SHP77 treated with DMSO at 0.1 percent for 48 hours (cell line): ENCODE measurements at regions not wholly inside any gene's neighbourhood (a gene's known extent, or its start where the extent isn't known, plus 50 kb on each side); places are given as distances from the start of the nearest gene placed in this dataset.
"Not testable (repeated sequence)": the region's sequence is repeated elsewhere in the genome, so short reads cannot be mapped to it uniquely, and the experiment has no call there.

Experiments used
- DNase-seq: peaks from one replicate; lab custom pipeline; 2025; lab: John Stamatoyannopoulos, UW

GRCh38 chr13:26888632-26889031, 128.0 kb upstream of the GPR12 start:
- no peak for DNase-seq

- DNase-seq, result no peak
Observed at GRCh38 chr13:26887594-26887993, 127.0 kb upstream of the GPR12 start.

DNA sequence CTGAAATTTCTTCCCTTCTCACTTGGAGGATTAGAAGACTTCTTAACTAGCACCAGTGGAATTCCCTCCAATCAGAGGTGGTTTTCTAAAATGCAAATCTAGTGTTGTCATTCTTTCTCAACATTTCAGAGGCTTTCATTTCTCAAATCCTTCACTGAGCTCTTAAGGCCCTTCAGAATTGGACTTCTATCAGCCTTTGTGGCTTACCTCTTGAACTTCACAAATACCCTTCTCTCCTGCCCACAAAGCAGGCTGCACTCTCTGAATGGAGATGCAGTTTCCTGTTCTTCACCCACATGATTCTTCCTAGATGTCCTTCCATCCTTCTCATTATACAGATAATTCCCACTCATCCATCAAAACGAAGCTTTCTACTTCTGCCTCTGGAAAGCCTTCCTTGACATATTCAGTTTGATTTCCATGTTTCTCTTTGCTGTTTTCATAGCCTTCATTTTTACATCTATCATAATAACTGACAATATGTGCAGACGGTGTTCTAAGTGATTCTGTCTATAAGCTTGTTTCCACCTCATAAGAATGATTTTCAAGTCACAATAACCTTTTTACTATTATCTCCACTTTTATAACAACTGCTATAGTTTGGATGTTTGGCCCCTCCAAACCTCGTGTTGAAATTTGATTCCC, 123.1 kb upstream of the GPR12 start:
- no peak for DNase-seq

DNA sequence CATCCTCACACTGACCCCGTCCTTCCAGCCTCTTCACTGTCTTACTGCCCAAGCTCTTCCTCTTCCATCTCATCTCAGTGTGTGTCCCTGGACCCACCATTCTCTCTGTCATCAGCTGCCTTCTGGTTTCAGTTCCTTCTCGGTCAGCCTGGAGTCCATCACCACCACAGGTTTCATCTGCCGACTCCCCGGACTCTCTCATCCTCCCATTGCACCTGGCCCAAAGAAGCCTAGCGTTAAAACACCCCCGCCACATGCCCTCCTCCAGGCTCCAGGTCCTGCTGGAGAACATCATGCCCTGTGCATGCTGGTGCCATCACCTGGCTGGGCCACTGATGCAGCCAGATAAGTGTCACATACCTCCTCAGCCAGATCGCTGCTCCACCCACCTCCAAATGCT, 122.1 kb upstream of the GPR12 start:
- no peak for DNase-seq

DNA sequence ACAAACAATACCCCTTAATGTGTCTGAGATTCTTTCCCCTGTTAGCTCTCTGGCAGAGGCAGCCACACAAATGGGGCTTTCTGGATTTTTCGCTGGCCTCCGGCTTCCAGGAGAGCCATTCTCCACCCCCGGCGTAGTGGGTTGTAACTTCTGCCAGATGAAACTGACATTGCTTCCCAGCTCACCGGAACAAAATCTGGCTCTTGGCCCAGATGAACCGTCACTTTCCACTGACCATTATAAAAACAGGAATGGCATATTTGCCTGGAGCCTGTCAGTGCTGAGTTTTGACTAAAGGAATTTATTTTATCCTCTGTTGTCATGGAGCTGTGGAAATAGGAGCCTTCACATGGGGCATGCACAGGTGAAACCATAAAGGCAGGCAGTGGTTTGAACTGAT, 120.6 kb upstream of the GPR12 start:
- no peak for DNase-seq

DNA sequence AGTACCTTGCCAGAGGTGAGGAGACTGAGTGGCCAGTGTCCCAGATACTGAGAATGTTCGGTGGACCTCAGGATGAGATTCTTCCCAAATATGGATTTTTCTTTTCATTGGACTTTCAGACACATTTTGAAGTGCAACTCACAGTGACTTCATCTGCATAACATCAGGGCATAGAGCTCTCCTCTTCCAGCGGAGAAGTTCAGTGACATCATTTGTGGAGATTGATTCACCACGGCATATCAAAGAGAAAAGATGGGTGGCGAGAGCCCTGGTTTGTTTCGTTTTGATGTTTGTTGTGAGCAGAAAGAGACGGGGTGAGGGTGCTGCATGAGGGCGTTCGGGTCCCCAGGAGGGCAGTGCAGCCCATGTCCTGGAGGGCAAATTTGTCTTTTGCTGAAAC, 120.1 kb upstream of the GPR12 start:
- DNase-seq, result no peak

GRCh38 chr13:26878438-26878837, 117.9 kb upstream of the GPR12 start:
- DNase-seq, result no peak

DNA sequence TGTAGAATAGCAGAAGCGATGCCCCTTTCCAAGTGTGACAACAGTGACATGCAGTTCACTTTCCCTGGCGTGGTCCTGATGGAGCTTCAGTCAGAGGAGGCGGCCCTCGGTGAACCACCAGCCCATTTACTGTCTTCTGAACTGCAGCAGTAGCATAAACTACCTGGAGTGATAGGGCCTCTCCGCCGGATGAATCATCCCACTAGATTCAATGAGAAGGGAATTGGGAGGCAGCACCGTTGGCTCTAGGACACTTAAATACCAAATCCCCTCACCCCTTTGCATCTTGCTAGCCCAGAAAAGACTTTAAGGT, 112.8 kb upstream of the GPR12 start:
- DNase-seq, result no peak

GRCh38 chr13:26872525-26873385, 112.2 kb upstream of the GPR12 start:
- DNase-seq, result no peak

GRCh38 chr13:26867451-26868091, 107.0 kb upstream of the GPR12 start:
- no peak for DNase-seq

GRCh38 chr13:26864576-26864975, 104.0 kb upstream of the GPR12 start:
- DNase-seq, result no peak

GRCh38 chr13:26861941-26862340, 101.4 kb upstream of the GPR12 start:
- DNase-seq, result no peak

DNA sequence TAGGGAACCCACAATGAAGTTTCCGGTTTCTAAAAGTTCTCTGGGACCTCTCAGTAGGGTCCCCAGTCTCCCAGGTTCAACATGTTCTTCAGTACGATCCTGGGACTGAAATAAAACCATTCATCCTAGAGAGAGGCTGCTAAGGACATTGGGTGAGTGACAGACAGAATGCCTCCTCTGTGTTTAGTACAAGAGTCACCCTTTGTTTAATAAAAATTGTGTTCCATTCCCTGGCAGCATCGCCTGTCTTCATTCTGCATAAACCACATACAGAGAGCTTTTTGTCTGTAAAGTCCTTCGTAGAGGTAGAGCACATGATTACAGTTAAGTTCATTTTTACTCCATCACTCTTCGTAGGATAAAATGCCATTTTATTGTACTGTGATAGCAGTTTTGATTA, 95.3 kb upstream of the GPR12 start:
- DNase-seq, result no peak

DNA sequence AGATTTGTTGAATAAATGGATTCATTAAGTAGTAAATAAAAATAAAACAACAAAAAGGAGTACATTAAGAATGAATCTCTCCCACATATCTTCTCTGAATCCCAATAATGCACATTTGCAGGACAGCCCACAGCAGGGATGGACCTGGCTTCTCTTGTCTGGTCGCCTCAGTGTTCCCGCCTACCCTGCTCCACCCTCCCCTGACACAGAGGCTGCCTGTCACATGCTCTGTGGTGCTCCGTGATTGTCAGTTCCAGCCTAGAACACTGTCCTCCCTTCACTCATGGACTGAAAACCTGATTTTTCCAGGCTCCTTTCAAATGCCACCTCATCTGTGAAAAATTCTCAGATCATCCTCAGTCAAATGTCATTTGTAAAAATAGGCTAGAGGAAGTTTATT, 94.5 kb upstream of the GPR12 start:
- no peak for DNase-seq

GRCh38 chr13:26853323-26853722, 92.7 kb upstream of the GPR12 start:
- DNase-seq, result no peak

DNA sequence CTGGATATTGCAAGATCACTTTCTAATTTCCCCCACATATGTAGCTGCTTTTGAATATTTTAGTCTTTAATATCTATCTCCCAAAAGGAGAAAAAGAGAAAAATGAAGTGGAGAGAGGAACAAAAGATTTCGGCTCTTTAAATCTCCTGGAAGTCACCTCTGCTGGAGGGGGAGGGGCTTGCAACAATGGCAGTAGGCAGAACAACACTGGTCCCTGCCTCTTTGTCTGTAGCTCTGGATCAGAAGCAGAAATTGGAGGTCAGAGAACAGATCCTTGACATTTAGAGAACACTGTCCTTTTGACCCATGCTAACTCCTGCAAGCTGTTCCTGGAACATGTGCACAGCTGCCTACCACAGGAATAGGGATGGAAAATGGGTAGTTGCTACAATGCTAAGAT, 86.7 kb upstream of the GPR12 start:
- no peak for DNase-seq

DNA sequence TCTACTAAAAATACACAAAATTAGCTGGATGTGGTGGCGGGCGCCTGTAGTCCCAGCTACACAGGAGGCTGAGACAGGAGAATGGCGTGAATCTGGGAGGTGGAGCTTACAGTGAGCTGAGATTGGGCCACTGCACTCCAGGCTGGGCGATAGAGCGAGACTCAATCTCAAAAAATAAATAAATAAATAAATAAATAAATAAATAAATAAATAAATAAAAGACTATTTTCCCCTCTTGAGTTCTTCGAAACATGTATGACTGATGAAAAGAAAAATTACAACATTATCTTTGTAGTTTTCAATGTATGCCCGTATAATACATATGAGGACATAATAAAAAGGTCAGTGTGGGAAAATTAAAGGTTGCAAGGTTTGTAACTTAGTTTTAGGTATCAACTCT, 84.5 kb upstream of the GPR12 start:
- DNase-seq, result not testable (repeated sequence)

DNA sequence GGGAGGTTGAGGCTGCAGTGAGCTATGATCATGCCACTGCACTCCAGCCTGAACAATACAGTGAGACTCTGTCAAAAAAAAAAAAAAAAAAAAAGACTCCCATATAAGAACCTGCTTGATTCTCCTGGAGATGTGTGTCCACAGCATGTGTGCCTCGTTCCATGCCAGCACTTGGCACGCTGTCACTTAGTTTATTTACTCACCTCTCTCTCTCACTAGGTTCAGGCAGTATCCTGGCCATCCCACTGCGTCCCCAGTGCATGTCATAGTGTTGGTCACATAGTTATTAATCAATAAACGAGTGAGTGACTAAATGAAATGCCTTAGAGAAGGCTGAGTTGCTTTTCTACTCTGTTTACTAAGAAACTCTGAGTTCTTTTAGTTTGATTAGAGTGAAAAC, 79.1 kb upstream of the GPR12 start:
- DNase-seq, result no peak

- no peak for DNase-seq
Observed at GRCh38 chr13:26838821-26839220, 78.2 kb upstream of the GPR12 start.

GRCh38 chr13:26837997-26838396, 77.4 kb upstream of the GPR12 start:
- DNase-seq, result no peak

- DNase-seq, result no peak
Observed at GRCh38 chr13:26837102-26837501, 76.5 kb upstream of the GPR12 start.

DNA sequence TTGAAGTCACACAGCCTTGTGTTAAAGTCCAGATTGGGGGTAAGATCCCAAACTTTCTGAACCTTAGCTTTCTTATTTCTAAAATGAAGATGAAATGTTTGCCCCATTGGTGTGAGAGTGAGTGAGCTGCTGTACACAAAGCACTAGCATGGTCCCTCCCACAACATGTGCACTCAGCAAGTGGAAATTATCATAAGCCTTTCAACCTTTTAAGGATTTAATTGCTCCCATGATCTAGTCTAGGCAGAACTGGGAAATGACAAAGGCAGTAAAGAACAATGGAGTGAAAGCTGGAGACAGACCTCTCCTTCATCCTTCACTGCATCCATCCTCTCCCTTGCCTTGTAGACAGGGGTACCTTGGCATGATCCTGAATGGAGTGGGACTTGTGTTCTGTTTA, 76.0 kb upstream of the GPR12 start:
- DNase-seq, result no peak

DNA sequence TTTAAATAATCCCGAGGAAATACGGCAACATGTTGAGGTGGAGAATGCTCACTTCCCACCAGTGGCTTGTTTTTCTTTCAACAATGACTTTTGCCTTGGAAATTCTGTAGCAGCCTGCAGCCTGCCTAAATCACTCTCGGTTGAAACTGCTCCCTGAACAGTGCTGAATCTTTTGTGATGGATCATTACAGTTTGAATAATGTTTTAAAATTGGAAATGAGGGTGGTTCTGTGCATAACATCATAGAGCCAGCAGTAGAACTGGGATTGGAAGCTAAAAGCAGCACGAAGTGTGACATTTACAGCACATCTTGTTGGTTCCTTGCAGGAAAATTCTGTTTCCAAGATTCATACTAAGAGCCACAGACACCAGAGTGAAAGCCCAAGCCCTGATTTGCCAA, 74.1 kb upstream of the GPR12 start:
- no peak for DNase-seq
